GM12865 (cell line): ENCODE measurements at regions not wholly inside any gene's neighbourhood (a gene's known extent, or its start where the extent isn't known, plus 50 kb on each side); places are given as distances from the start of the nearest gene placed in this dataset.

Experiments used
- DNase-seq: peaks from one replicate; pipeline ENCODE4 v3.0.0; 2010; ENCODE audit warnings: low read depth
- H3K4me3 ChIP-seq: 2 replicates; pipeline ENCODE4 v1.5.1; 2011; ENCODE audit warnings: mild to moderate bottlenecking, low read depth, low read length, control low read depth
- TF ChIP-seq, protein P1 (sequence below): IDR thresholded peaks from 2 replicates; pipeline ENCODE4 v1.5.1; 2011; ENCODE audit warnings: low read length, control low read depth, low read depth, inconsistent platforms; ENCODE audit not compliant: insufficient read depth; ENCODE audit errors: missing control alignments

DNA sequence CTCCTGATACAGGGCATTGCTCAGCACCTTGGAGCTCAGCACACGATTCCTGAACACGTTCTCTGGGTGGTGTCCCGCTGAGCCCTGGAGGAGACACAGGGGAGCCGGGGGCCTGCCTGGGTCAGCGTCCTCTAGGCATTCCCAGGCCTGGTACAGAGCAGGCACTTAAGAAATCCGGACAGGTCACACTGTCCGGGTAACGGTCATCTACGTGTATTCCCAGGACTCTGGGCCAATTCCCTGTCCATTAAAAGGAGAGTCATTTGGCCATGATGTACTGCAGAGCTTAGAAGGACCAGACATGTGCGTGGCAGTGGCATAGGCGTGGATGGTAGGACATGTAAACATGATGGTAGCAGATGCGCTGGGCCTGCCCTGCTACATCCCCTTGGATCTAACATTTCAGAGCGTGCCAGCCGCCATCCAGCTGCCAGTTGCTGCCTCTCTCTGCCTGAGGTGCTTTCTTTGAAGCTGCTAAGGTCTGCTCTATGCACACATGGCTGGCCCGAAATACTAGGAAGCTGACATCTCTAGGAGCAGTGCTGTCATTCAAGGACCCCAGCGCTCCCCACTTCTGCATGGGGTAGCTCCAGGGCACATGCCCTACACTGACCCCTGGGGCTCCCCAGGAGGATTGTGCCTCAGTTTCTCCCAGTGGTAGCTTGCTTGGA lies 273.1 kb upstream of the RTL1 start:
- H3K4me3 ChIP-seq = no peak overlapping the region
- TF ChIP-seq, protein P1, sequence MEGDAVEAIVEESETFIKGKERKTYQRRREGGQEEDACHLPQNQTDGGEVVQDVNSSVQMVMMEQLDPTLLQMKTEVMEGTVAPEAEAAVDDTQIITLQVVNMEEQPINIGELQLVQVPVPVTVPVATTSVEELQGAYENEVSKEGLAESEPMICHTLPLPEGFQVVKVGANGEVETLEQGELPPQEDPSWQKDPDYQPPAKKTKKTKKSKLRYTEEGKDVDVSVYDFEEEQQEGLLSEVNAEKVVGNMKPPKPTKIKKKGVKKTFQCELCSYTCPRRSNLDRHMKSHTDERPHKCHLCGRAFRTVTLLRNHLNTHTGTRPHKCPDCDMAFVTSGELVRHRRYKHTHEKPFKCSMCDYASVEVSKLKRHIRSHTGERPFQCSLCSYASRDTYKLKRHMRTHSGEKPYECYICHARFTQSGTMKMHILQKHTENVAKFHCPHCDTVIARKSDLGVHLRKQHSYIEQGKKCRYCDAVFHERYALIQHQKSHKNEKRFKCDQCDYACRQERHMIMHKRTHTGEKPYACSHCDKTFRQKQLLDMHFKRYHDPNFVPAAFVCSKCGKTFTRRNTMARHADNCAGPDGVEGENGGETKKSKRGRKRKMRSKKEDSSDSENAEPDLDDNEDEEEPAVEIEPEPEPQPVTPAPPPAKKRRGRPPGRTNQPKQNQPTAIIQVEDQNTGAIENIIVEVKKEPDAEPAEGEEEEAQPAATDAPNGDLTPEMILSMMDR = no peak
- DNase-seq = no peak

DNA sequence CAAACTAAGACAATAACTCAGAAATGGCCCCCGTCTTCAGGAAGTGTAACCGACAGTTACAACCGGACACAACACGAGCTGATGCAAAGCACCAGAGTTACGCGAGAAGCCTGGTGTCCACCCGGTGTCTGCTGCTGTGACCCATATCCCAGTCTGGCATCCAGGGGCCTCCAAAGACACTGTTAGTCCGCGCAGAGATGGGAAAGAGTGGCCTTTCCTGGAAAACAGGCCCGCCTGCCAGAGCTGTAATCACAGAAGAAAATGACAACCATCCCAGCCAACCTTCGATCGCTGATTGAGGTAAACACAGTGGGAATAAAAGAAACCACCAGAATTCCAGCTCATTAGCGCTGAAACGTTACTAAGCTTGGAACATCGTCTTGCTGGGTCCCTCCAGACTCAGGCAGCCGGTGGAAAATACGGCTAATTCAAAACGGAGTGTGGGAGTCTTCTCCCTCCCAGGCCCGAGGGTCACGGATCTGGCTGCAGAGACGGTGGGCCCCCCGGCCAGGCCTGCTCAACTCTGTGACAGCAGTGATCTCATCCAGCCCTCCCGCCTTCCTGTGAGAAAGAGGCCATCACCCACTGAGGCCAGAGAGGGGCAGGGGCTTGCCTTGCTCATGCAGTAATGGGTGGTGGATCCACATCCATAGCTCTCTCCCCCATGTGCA lies 273.9 kb upstream of the RTL1 start:
- H3K4me3 ChIP-seq = no peak overlapping the region
- TF ChIP-seq, protein P1 = no peak
- no peak for DNase-seq

DNA sequence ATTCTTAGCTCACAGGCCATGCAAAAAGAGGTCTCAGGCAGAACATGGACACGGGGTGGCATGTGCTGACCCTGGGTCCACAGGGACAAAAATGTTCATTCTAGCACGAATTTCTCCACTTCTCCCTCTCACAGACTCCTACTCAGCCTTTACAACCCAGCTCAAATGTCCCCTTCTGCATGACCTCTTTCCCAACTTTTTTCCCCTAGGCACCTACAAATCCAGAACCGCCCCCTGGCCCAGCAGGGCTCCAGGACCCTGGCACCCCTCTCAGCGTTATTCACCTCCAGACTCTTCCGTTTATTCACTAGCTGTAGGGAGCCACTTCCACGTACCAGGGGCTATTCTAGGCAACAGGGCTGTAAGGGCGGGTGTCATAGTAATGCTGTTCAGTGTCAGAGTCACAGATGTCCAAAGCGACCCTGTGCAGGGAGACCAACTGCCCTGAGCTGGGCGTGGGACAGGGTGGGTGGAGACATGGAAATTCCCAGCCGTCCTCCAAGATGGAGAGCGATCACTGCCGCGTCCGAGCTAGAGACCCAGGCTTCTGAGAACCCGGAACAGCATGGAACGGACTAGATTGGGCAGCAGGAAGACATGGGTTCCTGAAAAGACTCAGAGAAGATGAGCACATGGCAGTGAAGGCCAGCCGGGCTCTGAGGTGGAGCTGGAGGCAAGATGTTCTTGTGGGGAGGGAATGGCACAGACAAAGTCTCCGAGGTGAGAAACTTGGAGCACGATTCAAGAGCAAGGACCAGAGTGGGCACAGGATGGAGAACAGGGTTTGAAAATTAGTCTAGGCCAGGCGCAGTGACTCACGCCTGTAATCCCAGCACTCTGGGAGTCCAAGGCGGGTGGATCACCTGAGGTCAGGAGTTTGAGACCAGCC lies 274.9 kb upstream of the RTL1 start:
- TF ChIP-seq, protein P1 = no peak
- no peak overlapping the region for H3K4me3 ChIP-seq
- no peak for DNase-seq

DNA sequence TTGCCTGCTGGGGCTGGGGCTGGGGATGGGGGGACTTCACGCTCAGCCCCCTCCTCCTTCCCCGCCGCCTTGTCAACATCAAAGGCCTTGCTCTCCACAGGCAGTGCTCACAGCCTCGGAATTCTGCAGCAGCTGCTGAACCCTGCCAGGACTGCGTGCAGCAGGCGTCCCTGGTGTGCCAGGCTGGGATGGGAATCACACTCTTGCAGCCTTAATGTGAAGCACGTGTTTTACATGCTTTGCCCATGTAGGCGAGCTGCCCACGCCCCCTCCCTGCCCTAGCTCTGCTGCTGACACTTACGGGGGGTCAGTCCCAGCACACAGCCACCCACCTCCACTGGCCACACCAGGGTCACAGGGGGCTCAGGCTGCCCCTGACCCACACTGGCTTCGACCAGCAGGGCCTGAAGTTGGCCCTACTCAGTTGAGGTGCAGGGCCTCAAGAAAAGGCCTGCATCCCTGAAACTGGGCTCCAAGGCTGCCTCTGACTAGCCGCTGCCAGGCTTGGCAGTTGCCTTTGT lies 276.2 kb upstream of the RTL1 start:
- TF ChIP-seq, protein P1 = no peak
- H3K4me3 ChIP-seq = no peak overlapping the region
- no peak for DNase-seq

DNA sequence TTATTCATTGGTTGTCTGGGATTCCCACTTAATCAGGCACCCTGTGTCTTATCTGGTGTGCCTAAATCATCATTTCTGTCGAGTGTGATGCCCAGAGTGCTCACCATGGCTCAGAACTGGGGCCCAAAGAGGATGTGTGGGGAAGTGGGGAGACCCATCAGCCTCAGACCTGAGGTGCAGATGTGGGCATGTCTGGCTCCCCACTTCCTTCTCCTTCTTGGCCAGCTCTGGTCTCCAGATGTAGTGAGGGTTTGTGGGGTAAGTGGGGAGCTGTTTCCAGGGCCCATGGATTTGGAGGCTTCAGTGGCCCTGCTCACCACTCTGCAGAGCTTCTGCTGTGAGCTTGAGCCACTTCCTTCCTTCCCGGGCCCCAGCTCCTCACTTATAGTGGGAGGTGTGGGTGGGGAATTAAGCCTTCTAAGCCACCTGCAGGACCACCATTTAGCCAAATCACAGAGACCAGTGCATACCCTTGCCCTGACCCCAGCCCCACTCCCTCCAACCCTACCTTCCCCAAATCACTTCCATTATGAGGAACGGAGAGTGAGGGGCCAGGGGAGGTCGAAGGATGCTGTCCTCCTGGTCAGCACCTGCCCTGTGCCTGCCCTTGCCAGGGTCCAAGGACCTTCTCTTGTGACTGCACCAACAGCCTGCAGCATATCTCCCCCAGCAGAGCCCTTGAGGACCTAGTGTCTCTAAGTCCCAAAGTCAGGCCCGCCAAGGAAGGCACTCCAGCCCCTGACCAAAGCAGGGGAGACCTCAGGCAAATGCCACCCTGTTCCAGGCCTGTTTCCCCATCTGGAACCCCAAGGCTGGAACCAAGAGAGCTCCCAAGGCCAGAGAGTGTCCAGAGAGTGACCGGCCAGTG lies 278.2 kb upstream of the RTL1 start:
- DNase-seq = no peak
- TF ChIP-seq, protein P1 = no peak
- H3K4me3 ChIP-seq = no peak overlapping the region

DNA sequence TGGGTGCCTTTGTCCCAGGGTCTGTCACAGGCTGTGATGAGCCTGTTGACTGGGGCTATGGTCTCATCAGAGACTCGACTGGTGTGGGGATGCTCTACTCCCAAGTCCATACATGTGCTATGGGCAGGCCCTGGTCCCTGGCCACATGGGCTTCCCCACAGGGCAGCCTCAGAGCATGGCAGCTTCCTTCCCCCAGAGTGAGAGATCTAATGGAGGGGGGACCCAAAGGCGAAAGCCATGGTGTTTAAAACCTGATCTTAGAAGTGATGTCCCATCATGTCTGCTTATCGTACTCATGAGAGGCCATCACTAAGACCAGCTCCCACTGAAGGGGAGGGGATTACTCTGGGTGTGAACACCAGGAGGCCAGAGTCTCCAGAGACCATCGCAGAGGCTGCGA lies 279.0 kb upstream of the RTL1 start:
- no peak for DNase-seq
- TF ChIP-seq, protein P1 = no peak
- no peak overlapping the region for H3K4me3 ChIP-seq
